ENCODE measurements at regions not wholly inside any gene's neighbourhood (a gene's known extent, or its start where the extent isn't known, plus 50 kb on each side); places are given as distances from the start of the nearest gene placed in this dataset.
A peak's percentile ranks its signal among the peaks of the same experiment; 100 is the strongest.

DNA sequence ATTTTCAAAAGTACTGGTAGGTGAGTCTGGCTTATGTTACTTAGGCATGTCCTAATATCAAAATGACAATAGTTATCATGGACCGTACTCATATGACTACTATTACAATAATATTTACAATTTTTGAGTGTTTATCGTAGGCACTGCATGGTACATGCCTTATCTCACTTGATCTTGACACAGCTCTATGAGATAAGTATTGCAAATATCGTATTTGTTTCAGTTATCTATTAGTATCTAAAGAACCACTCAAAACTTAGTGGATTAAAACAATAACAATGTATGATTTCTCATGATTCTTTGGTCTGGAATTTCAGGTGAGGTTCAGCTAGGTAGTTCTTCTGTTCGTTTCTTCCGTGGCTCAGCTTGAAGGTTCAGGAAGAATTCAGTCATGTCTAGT lies 59.7 kb upstream of the XCR1 start:
- peaks cover 46% of the 10 kb centered on the region for H3K4me1 Mint-ChIP-seq
- H3K27ac Mint-ChIP-seq = no peak overlapping the region
- no peak for ATAC-seq
- DNase-seq (ENCODE audit: low spot score in 2 of 2) = no peak
- no peaks in the 10 kb centered on the region for H3K9me3 Mint-ChIP-seq
- peaks cover 7% of the 10 kb centered on the region for H3K36me3 Mint-ChIP-seq
- H3K4me3 Mint-ChIP-seq = no peak overlapping the region

DNA sequence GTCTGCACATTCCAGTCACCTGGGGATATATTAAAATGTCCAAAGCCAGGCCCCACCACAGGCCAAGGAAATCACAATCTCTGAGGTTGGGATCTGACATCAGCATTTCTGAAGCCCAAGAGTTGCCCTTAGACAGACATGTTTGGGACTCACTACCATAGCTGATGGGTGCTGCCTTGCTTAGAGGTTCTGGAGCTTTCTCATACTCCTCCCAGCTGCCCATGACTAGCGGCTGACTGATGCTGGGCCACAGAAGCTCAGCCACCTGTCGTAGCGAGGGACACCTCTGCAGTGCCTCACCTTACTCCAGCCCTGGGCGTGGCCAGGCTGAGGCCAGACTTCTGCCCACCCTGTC lies 58.8 kb upstream of the XCR1 start:
- H3K27ac Mint-ChIP-seq = peak overlapping the region; percentile 7
- no peak for ATAC-seq
- peaks cover 42% of the 10 kb centered on the region for H3K4me1 Mint-ChIP-seq
- H3K4me3 Mint-ChIP-seq = no peak overlapping the region
- H3K9me3 Mint-ChIP-seq = no peaks in the 10 kb centered on the region
- peak in 1 of 2 donors; percentile 42 for DNase-seq (ENCODE audit: low spot score in 2 of 2)
- H3K36me3 Mint-ChIP-seq = peaks cover 7% of the 10 kb centered on the region

DNA sequence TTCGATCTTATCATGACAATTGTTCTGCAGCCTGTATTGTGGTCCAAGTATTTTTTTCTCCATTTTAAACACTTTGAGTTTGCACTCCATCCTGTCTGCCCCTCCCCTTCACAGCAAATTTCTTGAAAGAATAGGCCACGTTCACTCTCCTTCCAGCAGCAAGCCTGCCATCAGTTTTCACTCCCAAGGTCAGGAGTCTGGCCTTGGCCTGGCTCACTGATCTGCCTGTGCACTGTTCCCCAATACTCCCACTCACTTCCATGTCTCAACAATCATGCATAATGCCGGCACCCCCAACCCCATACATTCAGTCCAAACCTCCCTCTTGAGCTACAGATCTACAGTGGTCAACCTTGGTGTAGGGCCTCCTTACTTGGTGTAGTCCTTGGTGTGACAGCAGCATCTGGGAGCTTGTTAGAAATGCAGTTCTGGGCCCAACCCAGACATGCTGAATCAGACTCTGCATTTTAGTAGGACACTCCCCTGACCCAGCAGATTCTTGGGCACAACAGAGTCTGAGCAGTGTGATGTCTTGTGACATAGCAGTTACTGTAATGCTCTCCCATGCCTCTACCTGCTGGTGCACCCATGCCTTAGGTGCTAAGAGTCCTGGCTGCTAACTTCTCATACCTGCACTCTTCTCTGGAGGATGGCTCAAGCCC lies 58.3 kb upstream of the XCR1 start:
- Mint-ChIP-seq H3K36me3 (peaks cover 7% of the 10 kb centered on the region), H3K4me1 (peaks cover 37% of the 10 kb centered on the region), H3K4me3 (no peak overlapping the region), H3K27ac (no peak overlapping the region), H3K9me3 (no peaks in the 10 kb centered on the region)
- ATAC-seq = no peak
- DNase-seq (ENCODE audit: low spot score in 2 of 2) = peak in 1 of 2 donors; percentile 42

DNA sequence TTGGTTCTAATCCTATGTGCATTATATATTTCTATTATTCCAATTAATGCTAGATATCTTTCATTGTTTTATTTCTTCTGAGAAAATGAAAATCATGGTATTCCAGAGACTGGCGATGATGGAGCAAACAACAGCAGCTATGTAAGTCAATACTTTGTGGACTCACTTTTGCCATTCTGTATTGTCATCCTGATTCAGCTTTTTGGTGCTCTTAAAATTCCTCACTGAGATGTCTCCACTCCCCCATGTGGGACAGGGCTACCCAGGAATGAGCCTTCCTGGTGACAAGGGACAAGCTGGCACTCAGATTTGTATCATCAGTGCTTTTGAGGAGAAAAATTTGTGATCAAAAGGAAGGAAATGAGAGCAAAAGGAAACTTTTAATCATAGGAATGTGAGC lies 56.7 kb upstream of the XCR1 start:
- peaks cover 29% of the 10 kb centered on the region for H3K4me1 Mint-ChIP-seq
- ATAC-seq (no peak), DNase-seq (ENCODE audit: low spot score in 2 of 2) (no peak)
- H3K36me3 Mint-ChIP-seq = no peaks in the 10 kb centered on the region
- H3K4me3 Mint-ChIP-seq = no peak overlapping the region
- no peak overlapping the region for H3K27ac Mint-ChIP-seq
- no peaks in the 10 kb centered on the region for H3K9me3 Mint-ChIP-seq

DNA sequence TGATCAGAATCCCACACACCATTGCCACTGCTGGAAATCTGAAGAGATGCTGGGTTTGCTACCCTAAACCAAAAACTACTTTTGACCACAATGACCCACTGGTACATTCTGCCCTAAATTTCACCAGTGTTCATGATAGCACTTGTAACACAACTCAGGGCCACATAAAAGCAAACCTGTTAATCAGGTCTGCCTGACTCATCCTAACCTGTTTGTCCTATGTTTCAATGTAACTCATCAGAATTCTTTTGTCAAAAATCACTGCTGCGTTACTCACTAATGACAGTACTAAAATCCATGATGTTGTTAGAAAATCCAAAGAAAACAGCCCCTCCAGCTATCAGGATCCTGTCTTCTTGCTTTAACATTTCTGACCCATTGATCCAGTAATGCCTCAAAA lies 55.6 kb upstream of the XCR1 start:
- ATAC-seq (no peak), DNase-seq (ENCODE audit: low spot score in 2 of 2) (no peak)
- H3K27ac Mint-ChIP-seq = no peak overlapping the region
- no peaks in the 10 kb centered on the region for H3K36me3 Mint-ChIP-seq
- H3K9me3 Mint-ChIP-seq = no peaks in the 10 kb centered on the region
- H3K4me3 Mint-ChIP-seq = no peak overlapping the region
- H3K4me1 Mint-ChIP-seq = peaks cover 33% of the 10 kb centered on the region

DNA sequence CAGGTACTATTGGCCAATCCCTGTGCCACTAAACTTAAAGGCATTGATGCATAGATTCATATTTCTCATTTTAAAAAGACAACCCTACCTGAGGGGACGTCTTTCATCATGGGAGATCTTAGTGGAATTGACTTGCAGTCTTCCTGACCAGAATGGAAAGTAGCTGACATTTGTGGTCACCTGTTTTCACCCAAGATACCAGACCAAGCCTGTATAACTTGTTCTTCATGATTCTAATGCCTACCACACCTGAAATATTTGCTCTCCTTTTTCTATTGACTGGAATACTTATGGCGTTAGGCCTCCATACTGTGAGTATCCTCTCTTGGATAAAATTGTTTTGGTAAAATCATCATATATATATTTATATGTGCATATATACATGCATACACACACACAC lies 54.7 kb upstream of the XCR1 start:
- ATAC-seq = no peak
- Mint-ChIP-seq H3K36me3 (no peaks in the 10 kb centered on the region), H3K4me1 (peaks cover 30% of the 10 kb centered on the region), H3K27ac (no peak overlapping the region), H3K9me3 (no peaks in the 10 kb centered on the region), H3K4me3 (no peak overlapping the region)
- no peak for DNase-seq (ENCODE audit: low spot score in 2 of 2)

DNA sequence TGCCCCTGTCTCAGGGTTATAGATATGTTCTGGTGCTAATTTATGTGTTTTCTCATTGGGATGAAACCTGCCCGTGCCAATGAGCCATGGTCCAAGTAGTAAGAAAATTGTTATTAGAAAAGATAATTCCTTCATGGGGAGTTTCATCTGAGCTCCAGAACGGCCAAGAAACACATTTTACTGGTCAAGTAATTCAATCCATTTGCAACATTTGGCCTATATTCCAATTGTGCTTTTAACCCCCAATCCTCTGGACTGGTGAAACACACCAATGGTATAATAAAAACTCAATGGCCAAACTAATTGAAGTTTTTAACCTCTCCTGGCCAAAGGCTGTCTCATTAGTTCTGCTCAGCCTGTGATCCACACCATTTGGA lies 53.7 kb upstream of the XCR1 start:
- Mint-ChIP-seq H3K27ac (no peak overlapping the region), H3K36me3 (no peaks in the 10 kb centered on the region), H3K4me3 (no peak overlapping the region), H3K9me3 (no peaks in the 10 kb centered on the region), H3K4me1 (peaks cover 30% of the 10 kb centered on the region)
- no peak for DNase-seq (ENCODE audit: low spot score in 2 of 2)
- ATAC-seq = no peak

DNA sequence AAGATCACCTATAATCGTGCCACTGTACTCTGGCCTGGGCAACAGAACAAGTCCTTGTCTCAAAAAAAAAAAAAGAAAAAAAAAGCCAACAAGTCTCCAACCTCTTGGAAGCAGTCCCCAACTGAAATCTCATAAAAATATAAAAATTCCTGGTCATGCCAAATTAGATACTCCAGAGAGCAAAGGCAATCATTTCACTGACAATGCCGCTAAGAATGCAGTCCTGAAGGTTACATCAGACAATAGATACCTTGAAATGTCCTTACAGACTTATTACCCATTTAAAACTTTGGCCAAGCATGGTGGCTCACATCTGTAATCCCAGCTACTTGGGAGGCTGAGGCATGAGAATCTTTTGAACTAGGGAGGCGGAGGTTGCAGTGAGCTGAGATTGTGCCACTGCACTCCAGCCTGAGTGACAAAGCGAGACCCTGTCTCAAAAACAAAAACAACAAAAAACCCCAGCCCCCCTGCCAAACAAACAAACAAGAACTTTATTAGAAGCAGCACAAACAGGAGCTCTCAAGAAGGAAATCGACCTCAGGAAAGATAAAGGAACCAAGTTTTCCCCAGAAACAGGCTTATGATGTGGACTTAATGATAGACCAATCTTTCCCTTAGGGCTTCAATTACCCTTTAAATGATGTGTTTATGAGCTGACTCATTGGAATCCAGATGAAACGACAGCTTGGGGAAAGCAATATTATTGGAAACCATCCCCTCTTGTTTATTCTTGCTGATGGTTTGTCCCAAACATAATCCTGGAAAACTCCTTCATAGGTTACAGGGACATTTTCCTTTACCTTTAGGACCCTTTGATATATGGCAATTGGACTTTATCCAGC lies 53.1 kb upstream of the XCR1 start:
- H3K4me3 Mint-ChIP-seq = no peak overlapping the region
- H3K9me3 Mint-ChIP-seq = no peaks in the 10 kb centered on the region
- H3K4me1 Mint-ChIP-seq = peaks cover 25% of the 10 kb centered on the region
- no peak for ATAC-seq
- no peaks in the 10 kb centered on the region for H3K36me3 Mint-ChIP-seq
- H3K27ac Mint-ChIP-seq = no peak overlapping the region
- DNase-seq (ENCODE audit: low spot score in 2 of 2) = no peak

DNA sequence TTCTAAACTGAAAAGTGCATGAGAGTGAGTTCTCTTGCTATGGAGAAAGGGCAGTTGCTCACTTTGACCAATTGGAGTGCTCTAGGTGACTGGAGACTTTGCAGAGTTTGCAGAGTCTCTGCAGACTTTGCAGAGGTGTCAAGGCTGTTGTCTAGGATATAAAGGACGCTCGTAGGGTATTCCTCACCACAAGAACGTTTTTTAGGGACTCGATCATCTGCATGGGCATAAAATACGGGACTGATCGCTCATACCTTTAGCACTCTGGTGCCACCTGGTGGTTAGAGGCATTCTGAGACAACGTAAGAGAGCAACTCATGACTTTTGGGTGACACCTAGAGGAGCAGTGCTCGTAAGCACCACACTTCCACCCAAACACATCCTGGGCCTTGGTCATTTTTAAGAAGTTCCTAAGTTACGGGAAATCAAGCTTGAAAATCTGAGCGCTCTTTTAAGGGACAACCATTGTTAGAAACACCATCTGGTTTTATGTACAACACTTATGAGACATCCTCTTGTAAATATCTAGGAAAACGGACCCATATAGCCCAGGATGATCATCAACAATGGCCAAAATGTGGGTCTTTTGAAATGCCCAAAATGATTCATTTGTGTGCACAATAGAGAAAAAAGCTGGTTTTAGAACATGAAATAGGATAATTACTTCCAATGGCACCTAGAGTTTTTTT lies 51.6 kb upstream of the XCR1 start:
- Mint-ChIP-seq H3K36me3 (no peaks in the 10 kb centered on the region), H3K4me1 (peaks cover 24% of the 10 kb centered on the region), H3K9me3 (no peaks in the 10 kb centered on the region), H3K27ac (no peak overlapping the region), H3K4me3 (peak overlapping the region; percentile 23)
- DNase-seq (ENCODE audit: low spot score in 2 of 2) = peak; percentile 78 to 93
- peak; percentile 98 for ATAC-seq

All from stimulated activated effector memory CD8-positive, alpha-beta T cell treated with anti-CD3 and anti-CD28 coated beads, Interleukin-12 subunit alpha, Interleukin-12 subunit beta, amount 100 ng/mL, for 72 hours (primary cell).